ENCODE measurements at regions not wholly inside any gene's neighbourhood (a gene's known extent, or its start where the extent isn't known, plus 50 kb on each side); places are given as distances from the start of the nearest gene placed in this dataset.

GRCh38 chr3:869269-869668, 223.6 kb upstream of the CNTN6 start:
- TF ChIP-seq CTCF (IDR thresholded peaks at IDR 0.05) (no peak), POLR2A (IDR thresholded peaks at IDR 0.05) (no peak)
